BJ (cell line): ENCODE measurements at regions not wholly inside any gene's neighbourhood (a gene's known extent, or its start where the extent isn't known, plus 50 kb on each side); places are given as distances from the start of the nearest gene placed in this dataset.

ENCODE experiments used
- CTCF ChIA-PET: fragments of 350-600 bp; formaldehyde crosslinking; extraction: SDS; loops from one replicate; lab custom pipeline; 2021; ENCODE audit warnings: antibody characterized with exemption, inconsistent platforms; lab: Yijun Ruan, JAX
- POLR2A ChIA-PET: fragments of 300-600 bp; sonication (Branson Sonifier 250); formaldehyde crosslinking; extraction: SDS; loops from one replicate; lab custom pipeline; 2021; ENCODE audit warnings: antibody characterized with exemption; lab: Charles Lee
- DNase-seq: peaks from one replicate; pipeline ENCODE4 v3.0.0-alpha.2; 2011; ENCODE audit warnings: low read depth
- H3K27me3 ChIP-seq: 2 replicates; pipeline ENCODE4 v1.6.0; 2011; ENCODE audit warnings: low read length; ENCODE audit not compliant: control insufficient read depth, insufficient read depth
- H3K36me3 ChIP-seq: 2 replicates; pipeline ENCODE4 v1.5.1; 2011; ENCODE audit warnings: low read length; ENCODE audit not compliant: control insufficient read depth, insufficient read depth
- H3K4me3 ChIP-seq: 2 replicates; pipeline ENCODE4 v1.5.1; 2011; ENCODE audit warnings: low read depth, mild to moderate bottlenecking, control low read depth, low read length
- TF ChIP-seq, protein P1 (sequence below): IDR thresholded peaks from 2 replicates; pipeline ENCODE4 v1.5.1; 2011; ENCODE audit warnings: low read depth, mild to moderate bottlenecking, control low read depth, inconsistent platforms, low read length, moderate library complexity; ENCODE audit not compliant: insufficient read depth

DNA sequence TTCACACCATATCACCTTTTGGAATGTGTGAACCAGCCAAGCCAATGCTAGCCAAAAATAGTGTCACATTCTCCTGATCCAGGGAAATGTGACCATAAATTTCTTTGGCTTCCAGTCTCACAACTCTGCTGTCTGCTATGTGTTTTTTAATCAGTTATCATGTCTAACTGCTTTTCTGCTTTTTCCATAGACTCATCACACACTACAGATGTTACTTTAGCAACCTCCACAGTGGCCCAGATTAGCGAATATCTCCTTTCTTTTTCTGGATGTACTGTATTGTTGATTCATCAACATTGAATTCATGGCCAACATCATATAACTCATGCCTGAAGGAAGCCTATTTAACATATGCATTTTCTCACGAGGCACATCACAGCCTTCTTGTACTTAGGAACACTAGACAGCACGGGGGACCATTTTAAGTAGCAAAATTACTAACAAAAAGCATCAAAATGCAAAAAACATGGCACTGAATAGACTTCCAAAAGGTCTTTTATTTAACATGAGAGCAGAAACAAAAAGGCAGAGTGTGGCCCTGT lies 73.1 kb upstream of the POU2AF2 start:
- POLR2A ChIA-PET = no interaction called here

DNA sequence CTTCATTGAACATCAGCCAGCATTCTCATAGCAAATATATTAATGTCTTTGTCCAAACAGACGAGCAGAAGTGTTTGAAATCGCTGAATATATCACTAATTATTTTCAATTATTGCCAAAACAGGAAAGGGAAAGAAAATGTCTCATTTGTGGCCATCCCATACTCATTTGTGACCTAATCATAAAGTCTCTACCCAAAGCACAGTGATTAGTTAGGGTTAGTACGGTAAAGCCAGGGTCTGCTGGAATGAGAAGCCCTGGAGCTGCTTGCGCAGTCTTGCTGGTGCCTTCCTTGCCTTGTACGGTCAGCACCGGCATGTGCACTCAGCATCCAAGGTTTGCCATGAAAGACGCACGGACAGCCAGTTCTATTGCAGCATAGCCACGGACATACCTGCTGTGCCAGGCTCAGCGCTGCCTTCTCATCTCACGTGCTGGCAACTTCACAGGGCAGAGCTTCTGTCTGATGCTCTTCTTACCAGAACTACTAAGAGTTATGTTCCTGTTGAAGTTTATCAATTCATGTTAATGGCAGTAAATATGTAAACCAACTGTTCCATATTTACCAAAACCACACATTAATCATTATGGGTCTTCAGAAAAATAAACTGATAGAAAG lies 74.7 kb upstream of the POU2AF2 start:
- ChIA-PET CTCF (no interaction called here), POLR2A (no interaction called here)
- no peak for DNase-seq

More for the DNA sequence above, 73.1 kb upstream of the POU2AF2 start:
- H3K27me3 ChIP-seq = no peaks in the 10 kb centered on the region; the same call in 1 of the 2 replicates
- DNase-seq = no peak
- no peaks in the 10 kb centered on the region for H3K36me3 ChIP-seq
- CTCF ChIA-PET = no interaction called here
- TF ChIP-seq, protein P1, sequence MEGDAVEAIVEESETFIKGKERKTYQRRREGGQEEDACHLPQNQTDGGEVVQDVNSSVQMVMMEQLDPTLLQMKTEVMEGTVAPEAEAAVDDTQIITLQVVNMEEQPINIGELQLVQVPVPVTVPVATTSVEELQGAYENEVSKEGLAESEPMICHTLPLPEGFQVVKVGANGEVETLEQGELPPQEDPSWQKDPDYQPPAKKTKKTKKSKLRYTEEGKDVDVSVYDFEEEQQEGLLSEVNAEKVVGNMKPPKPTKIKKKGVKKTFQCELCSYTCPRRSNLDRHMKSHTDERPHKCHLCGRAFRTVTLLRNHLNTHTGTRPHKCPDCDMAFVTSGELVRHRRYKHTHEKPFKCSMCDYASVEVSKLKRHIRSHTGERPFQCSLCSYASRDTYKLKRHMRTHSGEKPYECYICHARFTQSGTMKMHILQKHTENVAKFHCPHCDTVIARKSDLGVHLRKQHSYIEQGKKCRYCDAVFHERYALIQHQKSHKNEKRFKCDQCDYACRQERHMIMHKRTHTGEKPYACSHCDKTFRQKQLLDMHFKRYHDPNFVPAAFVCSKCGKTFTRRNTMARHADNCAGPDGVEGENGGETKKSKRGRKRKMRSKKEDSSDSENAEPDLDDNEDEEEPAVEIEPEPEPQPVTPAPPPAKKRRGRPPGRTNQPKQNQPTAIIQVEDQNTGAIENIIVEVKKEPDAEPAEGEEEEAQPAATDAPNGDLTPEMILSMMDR = no peak
- no peak overlapping the region for H3K4me3 ChIP-seq

DNA sequence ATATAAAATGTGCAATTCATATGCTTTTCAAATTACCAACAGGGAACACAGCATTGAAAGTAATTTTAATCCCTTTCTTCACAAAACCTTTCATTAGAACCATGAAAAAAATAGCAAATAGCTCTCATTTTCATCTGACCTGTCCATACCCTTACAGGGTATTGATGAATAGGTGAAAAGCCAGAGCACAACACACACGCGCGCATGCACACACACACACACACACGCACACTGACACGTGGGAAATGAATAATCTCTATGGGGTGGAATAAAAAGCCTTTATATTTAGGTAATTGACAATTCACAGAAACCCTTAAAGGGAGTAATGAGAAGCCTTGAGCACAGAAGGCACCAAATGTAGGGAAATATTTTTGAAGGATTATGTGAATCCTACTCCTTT lies 76.2 kb upstream of the POU2AF2 start:
- CTCF ChIA-PET = no interaction called here
- POLR2A ChIA-PET = no interaction called here

More for the DNA sequence above, 74.7 kb upstream of the POU2AF2 start:
- Histone ChIP-seq H3K36me3 (no peaks in the 10 kb centered on the region), H3K4me3 (no peak overlapping the region), H3K27me3 (no peaks in the 10 kb centered on the region; the same call in 1 of the 2 replicates)
- TF ChIP-seq, protein P1 = no peak

DNA sequence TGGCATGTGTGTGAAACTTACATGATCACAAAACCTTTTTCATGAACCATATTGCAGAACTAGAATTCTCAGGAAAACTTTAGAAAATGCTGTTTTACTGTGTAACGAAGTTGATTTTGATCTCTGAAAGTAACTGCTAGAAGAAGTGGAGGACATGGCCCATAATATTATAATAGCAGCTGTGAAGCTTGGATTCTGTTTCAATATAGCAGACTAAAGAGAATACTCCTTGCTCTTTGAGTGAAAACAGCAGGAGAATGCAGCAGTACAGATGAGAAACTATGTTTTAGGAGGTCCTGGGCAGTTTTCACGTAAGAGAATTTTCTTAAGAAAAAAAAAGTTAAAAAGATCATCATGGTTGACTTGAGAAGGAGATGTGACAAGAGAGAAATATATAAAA lies 76.7 kb upstream of the POU2AF2 start:
- Histone ChIP-seq H3K36me3 (no peaks in the 10 kb centered on the region), H3K4me3 (no peak overlapping the region), H3K27me3 (no peaks in the 10 kb centered on the region; the same call in 1 of the 2 replicates)
- no peak for DNase-seq
- ChIA-PET POLR2A (no interaction called here), CTCF (no interaction called here)
- TF ChIP-seq, protein P1 = no peak

More for the DNA sequence above, 76.2 kb upstream of the POU2AF2 start:
- Histone ChIP-seq H3K4me3 (no peak overlapping the region), H3K36me3 (no peaks in the 10 kb centered on the region), H3K27me3 (no peaks in the 10 kb centered on the region; the same call in 1 of the 2 replicates)
- TF ChIP-seq, protein P1 = no peak
- DNase-seq = no peak

DNA sequence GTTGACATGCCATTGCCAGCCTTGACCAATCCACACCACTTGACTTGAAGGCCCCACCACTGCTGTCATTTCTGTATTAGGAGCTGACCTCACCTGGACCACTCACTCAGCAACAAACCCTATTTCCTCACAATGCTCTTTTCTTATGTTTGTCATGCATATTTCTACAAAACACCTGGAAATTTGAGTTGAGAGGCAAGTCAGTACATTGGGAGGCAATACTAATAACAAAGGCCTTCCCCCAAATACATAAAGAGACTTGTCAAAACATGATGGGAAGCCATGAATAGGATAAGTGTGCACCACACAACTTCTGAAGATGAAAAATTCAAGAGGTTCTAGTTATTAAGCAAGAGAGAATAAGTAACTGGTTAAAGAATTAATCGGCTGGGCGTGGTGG lies 77.9 kb upstream of the POU2AF2 start:
- ChIA-PET CTCF (no interaction called here), POLR2A (no interaction called here)
- H3K27me3 ChIP-seq = no peaks in the 10 kb centered on the region
- TF ChIP-seq, protein P1 = no peak
- no peak for DNase-seq
- no peak overlapping the region for H3K4me3 ChIP-seq
- no peaks in the 10 kb centered on the region for H3K36me3 ChIP-seq
